Fibroblast of the aortic adventitia (primary cell): ENCODE measurements at regions not wholly inside any gene's neighbourhood (a gene's known extent, or its start where the extent isn't known, plus 50 kb on each side); places are given as distances from the start of the nearest gene placed in this dataset. TPM values are rescaled to one million over a fixed set of nuclear protein-coding genes. Genes with fewer than 3 reads are reported as not detected.

ENCODE experiments used
- DNase-seq: peaks from one replicate; pipeline ENCODE4 v3.0.0-alpha.2; 2010; ENCODE audit warnings: low read depth
- H3K4me3 ChIP-seq: 2 replicates; pipeline ENCODE4 v1.5.1; 2011; ENCODE audit warnings: low read depth, mild to moderate bottlenecking, control low read depth, low read length, moderate library complexity
- small RNA-seq: library from RNA; depleted of rRNA; stranded (forward); fragments of <200 nt; gene quantifications from one replicate; pipeline ENCODE3, GENCODE V24; 2012
- TF ChIP-seq, protein P1 (sequence below): IDR thresholded peaks from 2 replicates; pipeline ENCODE4 v1.5.1; 2011; ENCODE audit warnings: mild to moderate bottlenecking, low read length, control low read depth, inconsistent platforms; ENCODE audit not compliant: insufficient read depth

DNA sequence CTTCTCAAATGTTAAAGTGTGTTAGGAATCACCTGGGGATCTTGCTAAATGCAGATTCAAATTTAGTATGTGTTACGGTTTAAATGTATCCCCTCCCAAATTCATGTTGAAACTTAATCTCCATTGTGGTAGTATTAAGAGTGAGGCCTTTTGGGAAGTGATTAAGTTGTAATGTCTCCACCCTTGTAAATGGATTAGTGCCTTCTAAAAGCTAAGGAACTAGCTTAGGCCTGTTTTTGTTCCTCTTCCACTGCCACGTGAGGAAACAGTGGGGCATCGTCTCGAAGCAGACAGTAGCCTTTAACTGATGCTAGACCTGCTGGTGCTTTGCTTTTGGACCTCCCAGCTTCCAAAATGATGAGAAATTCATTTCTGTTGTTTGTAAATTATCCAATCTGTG is 52.3 kb upstream of the SEMA3D start:
- no peak for DNase-seq
- no peak overlapping the region for H3K4me3 ChIP-seq
- TF ChIP-seq, protein P1, sequence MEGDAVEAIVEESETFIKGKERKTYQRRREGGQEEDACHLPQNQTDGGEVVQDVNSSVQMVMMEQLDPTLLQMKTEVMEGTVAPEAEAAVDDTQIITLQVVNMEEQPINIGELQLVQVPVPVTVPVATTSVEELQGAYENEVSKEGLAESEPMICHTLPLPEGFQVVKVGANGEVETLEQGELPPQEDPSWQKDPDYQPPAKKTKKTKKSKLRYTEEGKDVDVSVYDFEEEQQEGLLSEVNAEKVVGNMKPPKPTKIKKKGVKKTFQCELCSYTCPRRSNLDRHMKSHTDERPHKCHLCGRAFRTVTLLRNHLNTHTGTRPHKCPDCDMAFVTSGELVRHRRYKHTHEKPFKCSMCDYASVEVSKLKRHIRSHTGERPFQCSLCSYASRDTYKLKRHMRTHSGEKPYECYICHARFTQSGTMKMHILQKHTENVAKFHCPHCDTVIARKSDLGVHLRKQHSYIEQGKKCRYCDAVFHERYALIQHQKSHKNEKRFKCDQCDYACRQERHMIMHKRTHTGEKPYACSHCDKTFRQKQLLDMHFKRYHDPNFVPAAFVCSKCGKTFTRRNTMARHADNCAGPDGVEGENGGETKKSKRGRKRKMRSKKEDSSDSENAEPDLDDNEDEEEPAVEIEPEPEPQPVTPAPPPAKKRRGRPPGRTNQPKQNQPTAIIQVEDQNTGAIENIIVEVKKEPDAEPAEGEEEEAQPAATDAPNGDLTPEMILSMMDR: no peak

DNA sequence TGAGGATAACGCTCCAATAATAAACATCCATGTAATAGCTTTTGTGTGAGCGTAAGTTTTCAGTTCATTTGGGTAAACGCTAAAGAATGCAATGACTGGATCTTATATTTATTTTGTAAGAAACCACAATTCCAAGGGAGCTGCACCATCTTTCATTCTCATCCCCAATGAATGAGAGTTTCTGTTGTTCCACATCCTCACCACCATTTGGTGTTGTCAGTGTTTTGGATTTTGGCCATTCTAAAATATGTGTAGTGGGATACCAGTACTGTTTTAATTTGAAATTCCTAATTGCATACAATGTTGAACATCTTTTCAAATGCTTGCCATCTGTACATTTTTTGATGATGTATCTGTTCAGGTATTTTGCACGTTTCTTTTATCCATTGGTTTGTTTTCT is 50.9 kb upstream of the SEMA3D start:
- TF ChIP-seq, protein P1: no peak
- H3K4me3 ChIP-seq: no peak overlapping the region
- DNase-seq: no peak

Small RNA genes lying in the stretch of these regions (small RNA-seq; reads per million reads assigned to genes)
- not detected for gene DYNLL1P7
